ENCODE measurements at regions not wholly inside any gene's neighbourhood (a gene's known extent, or its start where the extent isn't known, plus 50 kb on each side); places are given as distances from the start of the nearest gene placed in this dataset.

GRCh38 chr5:136682986-136683385 lies 317.6 kb upstream of the TRPC7 start:
- H3K79me2 ChIP-seq (ENCODE audit: control insufficient read depth in 1 of 2, insufficient read depth in 2 of 2, low read length in 2 of 2): no peaks in the 10 kb centered on the region
- no peak overlapping the region for H2BK12ac ChIP-seq (ENCODE audit: low read depth, low read length)
- H3K56ac ChIP-seq (replicated peaks; ENCODE audit: insufficient read length, low read depth, low read length): no peak overlapping the region
- FAIRE-seq (no peak), DNase-seq (ENCODE audit: low read depth in 1 of 2, low spot score in 2 of 2) (no peak)
- no peak overlapping the region for H4K91ac ChIP-seq (replicated peaks; ENCODE audit: insufficient read length, low read length)
- H3K27ac ChIP-seq (ENCODE audit: low read depth, low read length): no peak overlapping the region
- H3K9ac ChIP-seq (replicated peaks in 1 of 4; ENCODE audit: extremely low read depth in 1 of 4, low read depth in 3 of 4, low read length in 3 of 4): no peak overlapping the region
- no peak overlapping the region for H3K4me2 ChIP-seq (ENCODE audit: insufficient read depth in 1 of 2, low read depth in 2 of 2, low read length in 2 of 2)
- no peak overlapping the region for H2AFZ ChIP-seq (ENCODE audit: low read length)
- H3K9me3 ChIP-seq (ENCODE audit: insufficient read depth in 2 of 2, low read depth in 1 of 2, low read length in 1 of 2): peaks cover 7 to 24% of the 10 kb centered on the region in 2 experiments
- POLR2A ChIA-PET (ENCODE audit: partially characterized antibody): no interaction called here
- no peaks in the 10 kb centered on the region for H3K79me1 ChIP-seq (ENCODE audit: low read depth, low read length)
- H3K23ac ChIP-seq (ENCODE audit: insufficient read length): no peak overlapping the region
- no peaks in the 10 kb centered on the region; a peak in 1 of 7 replicates for H3K27me3 ChIP-seq (replicated peaks in 1 of 4; ENCODE audit: control insufficient read depth in 3 of 4, extremely low read depth in 1 of 4, insufficient read depth in 3 of 4, low read length in 3 of 4)
- H4K20me1 ChIP-seq (replicated peaks in 1 of 2; ENCODE audit: control insufficient read depth in 1 of 2, insufficient read depth in 2 of 2, low read length in 2 of 2): no peaks in the 10 kb centered on the region
- CTCF ChIA-PET (ENCODE audit: partially characterized antibody): interaction anchor here (0.6 to 7.5 kb wide), 9 partner anchors 9 to 434 kb away, joined by 3 to 40 read pairs (median 4); no protein-coding TSS in a partner anchor
- no peaks in the 10 kb centered on the region for H3K36me3 ChIP-seq (ENCODE audit: control insufficient read depth in 2 of 4, insufficient read depth in 4 of 4, low read length in 3 of 4)
- WGBS, 2 experiments (ENCODE audit: extremely low coverage in 1 of 2, insufficient coverage in 1 of 2, insufficient read length in 1 of 2, insufficient replicate concordance in 2 of 2, low coverage in 1 of 2, low lambda C conversion rate in 2 of 2, missing lambda C conversion rate in 1 of 2): 75% methylated on average over 1 of the region's 1 CpG; no CpG with 5 or more reads in 1 of the 2 experiments
- no peak overlapping the region for H3K14ac ChIP-seq (ENCODE audit: insufficient read length)
- H3K4ac ChIP-seq (replicated peaks; ENCODE audit: insufficient read length, low read depth, low read length): no peak overlapping the region
- no peak overlapping the region for H2BK20ac ChIP-seq (ENCODE audit: low read length)
- no peak overlapping the region; the same call in 1 of the 2 replicates for H2BK15ac ChIP-seq (ENCODE audit: low read length)
- H3K18ac ChIP-seq (ENCODE audit: extremely low read depth, low read length): no peak overlapping the region
- TF ChIP-seq EGR1 (IDR thresholded peaks at IDR 0.05; ENCODE audit: borderline replicate concordance, low read depth, low read length) (no peak), TAF1 (IDR thresholded peaks at IDR 0.05; ENCODE audit: low read depth, low read length) (no peak), YY1 (IDR thresholded peaks at IDR 0.05; ENCODE audit: low read depth, low read length) (no peak), FOSL1 (IDR thresholded peaks at IDR 0.05; ENCODE audit: insufficient read depth, low read depth, low read length) (no peak), HDAC2 (IDR thresholded peaks at IDR 0.05; ENCODE audit: borderline replicate concordance in 1 of 2, low read depth in 2 of 2, low read length in 2 of 2) (no peak), RBBP5 (IDR thresholded peaks at IDR 0.05; ENCODE audit: borderline replicate concordance, low read depth, low read length) (no peak), HDAC6 (IDR thresholded peaks at IDR 0.05; ENCODE audit: low read depth, low read length) (no peak)
- H4K8ac ChIP-seq (ENCODE audit: extremely low read depth, insufficient read depth, low read length): no peak overlapping the region
- H2BK120ac ChIP-seq (replicated peaks; ENCODE audit: low read depth, low read length): no peak overlapping the region
- H3K4me1 ChIP-seq (replicated peaks in 1 of 4; ENCODE audit: control insufficient read depth in 3 of 4, insufficient read depth in 4 of 4, low read length in 3 of 4): no peaks in the 10 kb centered on the region
- no peak overlapping the region for H4K5ac ChIP-seq (ENCODE audit: insufficient read length, low read depth, low read length)
- no peak overlapping the region for H2BK5ac ChIP-seq (ENCODE audit: low read depth, low read length)
- no peaks in the 10 kb centered on the region for H3K23me2 ChIP-seq (ENCODE audit: low read depth, low read length)
- H2AK5ac ChIP-seq (ENCODE audit: low read depth, low read length): no peak overlapping the region
- no peak overlapping the region for H3K4me3 ChIP-seq (ENCODE audit: extremely low read depth in 1 of 4, insufficient read depth in 2 of 4, low read depth in 3 of 4, low read length in 4 of 4)

All from H1 (cell line).